ENCODE measurements at regions not wholly inside any gene's neighbourhood (a gene's known extent, or its start where the extent isn't known, plus 50 kb on each side); places are given as distances from the start of the nearest gene placed in this dataset.

- no peak overlapping the region for H3K27ac ChIP-seq
Observed at GRCh38 chr5:163908253-163908652, 402.8 kb downstream of the MAT2B start.

GRCh38 chr5:163910226-163910625 lies 404.8 kb downstream of the MAT2B start:
- TF ChIP-seq, protein P1, sequence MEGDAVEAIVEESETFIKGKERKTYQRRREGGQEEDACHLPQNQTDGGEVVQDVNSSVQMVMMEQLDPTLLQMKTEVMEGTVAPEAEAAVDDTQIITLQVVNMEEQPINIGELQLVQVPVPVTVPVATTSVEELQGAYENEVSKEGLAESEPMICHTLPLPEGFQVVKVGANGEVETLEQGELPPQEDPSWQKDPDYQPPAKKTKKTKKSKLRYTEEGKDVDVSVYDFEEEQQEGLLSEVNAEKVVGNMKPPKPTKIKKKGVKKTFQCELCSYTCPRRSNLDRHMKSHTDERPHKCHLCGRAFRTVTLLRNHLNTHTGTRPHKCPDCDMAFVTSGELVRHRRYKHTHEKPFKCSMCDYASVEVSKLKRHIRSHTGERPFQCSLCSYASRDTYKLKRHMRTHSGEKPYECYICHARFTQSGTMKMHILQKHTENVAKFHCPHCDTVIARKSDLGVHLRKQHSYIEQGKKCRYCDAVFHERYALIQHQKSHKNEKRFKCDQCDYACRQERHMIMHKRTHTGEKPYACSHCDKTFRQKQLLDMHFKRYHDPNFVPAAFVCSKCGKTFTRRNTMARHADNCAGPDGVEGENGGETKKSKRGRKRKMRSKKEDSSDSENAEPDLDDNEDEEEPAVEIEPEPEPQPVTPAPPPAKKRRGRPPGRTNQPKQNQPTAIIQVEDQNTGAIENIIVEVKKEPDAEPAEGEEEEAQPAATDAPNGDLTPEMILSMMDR (IDR thresholded peaks at IDR 0.05), result no peak
- TF ChIP-seq ZFX (IDR thresholded peaks at IDR 0.05; ENCODE audit: borderline replicate concordance), result no peak
- H3K27ac ChIP-seq, result no peak overlapping the region

More at GRCh38 chr5:163908253-163908652, 402.8 kb downstream of the MAT2B start:
- TF ChIP-seq, protein P1 (IDR thresholded peaks at IDR 0.05), result no peak
- TF ChIP-seq ZFX (IDR thresholded peaks at IDR 0.05; ENCODE audit: borderline replicate concordance), result no peak

- TF ChIP-seq, protein P1 (IDR thresholded peaks at IDR 0.05), result no peak
- TF ChIP-seq ZFX (IDR thresholded peaks at IDR 0.05; ENCODE audit: borderline replicate concordance), result no peak
- no peak overlapping the region for H3K27ac ChIP-seq
Observed at GRCh38 chr5:163912046-163912445, 406.6 kb downstream of the MAT2B start.

DNA sequence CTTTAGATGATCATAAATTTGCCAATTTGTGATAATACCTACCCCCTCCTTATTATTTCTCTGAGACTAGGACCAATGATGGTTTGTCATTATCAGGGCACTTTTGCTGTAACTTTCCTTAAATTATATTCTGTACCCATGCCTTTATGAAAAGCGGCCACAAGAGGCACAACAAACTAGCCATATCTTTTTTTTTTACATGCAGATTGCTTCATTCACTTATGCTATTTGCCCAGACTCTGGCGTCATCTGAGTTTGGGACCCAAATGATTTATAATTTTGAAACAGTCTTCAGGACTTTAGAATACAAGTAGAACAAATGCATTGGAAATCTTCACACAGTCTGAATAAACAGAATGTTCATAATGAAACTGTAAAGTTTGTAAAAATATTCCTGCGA lies 408.1 kb downstream of the MAT2B start:
- H3K27ac ChIP-seq, result no peak overlapping the region
- TF ChIP-seq, protein P1 (IDR thresholded peaks at IDR 0.05), result peak; percentile 24; the same call in 1 of the 2 replicates
- no peak for TF ChIP-seq ZFX (IDR thresholded peaks at IDR 0.05; ENCODE audit: borderline replicate concordance)

GRCh38 chr5:163914910-163915309 lies 409.5 kb downstream of the MAT2B start:
- H3K27ac ChIP-seq, result no peak overlapping the region

GRCh38 chr5:163915481-163915961 lies 410.1 kb downstream of the MAT2B start:
- TF ChIP-seq, protein P1 (IDR thresholded peaks at IDR 0.05), result no peak
- no peak for TF ChIP-seq ZFX (IDR thresholded peaks at IDR 0.05; ENCODE audit: borderline replicate concordance)
- H3K27ac ChIP-seq, result no peak overlapping the region

More at GRCh38 chr5:163914910-163915309, 409.5 kb downstream of the MAT2B start:
- no peak for TF ChIP-seq ZFX (IDR thresholded peaks at IDR 0.05; ENCODE audit: borderline replicate concordance)
- TF ChIP-seq, protein P1 (IDR thresholded peaks at IDR 0.05), result no peak

DNA sequence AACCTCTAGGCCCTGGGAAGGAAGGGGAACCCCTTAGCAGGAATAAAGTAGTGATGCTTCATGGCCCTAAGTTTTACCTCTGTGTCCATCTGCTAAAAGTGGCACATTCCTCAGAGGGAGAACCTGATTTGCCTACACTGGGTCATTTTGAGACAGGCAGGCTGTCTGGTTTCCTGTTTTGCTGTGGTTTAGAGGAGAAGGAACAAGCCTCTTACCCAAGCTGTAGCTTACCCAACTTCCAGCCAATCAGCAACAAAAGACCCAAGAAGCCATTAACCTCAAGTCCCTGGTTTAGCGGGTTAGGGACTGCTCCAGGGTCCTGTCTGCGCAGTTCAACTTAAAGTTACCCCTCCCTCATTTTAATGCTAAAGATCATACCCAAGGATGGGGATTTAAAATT lies 411.0 kb downstream of the MAT2B start:
- TF ChIP-seq, protein P1 (IDR thresholded peaks at IDR 0.05), result no peak
- TF ChIP-seq ZFX (IDR thresholded peaks at IDR 0.05; ENCODE audit: borderline replicate concordance), result no peak
- no peak overlapping the region for H3K27ac ChIP-seq
